Endodermal cell (in vitro differentiated cells): ENCODE measurements at regions not wholly inside any gene's neighbourhood (a gene's known extent, or its start where the extent isn't known, plus 50 kb on each side); places are given as distances from the start of the nearest gene placed in this dataset.

Source experiments
- DNase-seq: peaks from one replicate; pipeline ENCODE4 v3.0.0-alpha.2; 2017
- H3K27ac ChIP-seq: 2 replicates; pipeline ENCODE4 v1.5.1; 2013; ENCODE audit warnings: mild to moderate bottlenecking, low read depth, low read length, moderate library complexity
- H3K27me3 ChIP-seq: 2 replicates; pipeline ENCODE4 v1.6.1; 2013; ENCODE audit warnings: mild to moderate bottlenecking, low read length, moderate library complexity; ENCODE audit not compliant: insufficient read depth, control insufficient read depth, poor library complexity, severe bottlenecking
- H3K36me3 ChIP-seq: 2 replicates; pipeline ENCODE4 v1.7.0; 2013; ENCODE audit warnings: mild to moderate bottlenecking, low read length, moderate library complexity; ENCODE audit not compliant: control insufficient read depth, insufficient read depth
- H3K4me1 ChIP-seq: one replicate; pipeline ENCODE4 v1.7.0; 2013; ENCODE audit warnings: low read length; ENCODE audit not compliant: control insufficient read depth, insufficient read depth
- H3K4me3 ChIP-seq: 2 replicates; pipeline ENCODE4 v1.5.1; 2013; ENCODE audit warnings: mild to moderate bottlenecking, low read length, moderate library complexity
- H3K9ac ChIP-seq: 2 replicates; pipeline ENCODE4 v1.6.1; 2013; ENCODE audit warnings: mild to moderate bottlenecking, low read length, moderate library complexity; ENCODE audit not compliant: poor library complexity, severe bottlenecking; ENCODE audit errors: extremely low read depth
- H3K9me3 ChIP-seq: 2 replicates; pipeline ENCODE4 v1.6.1; 2013; ENCODE audit warnings: mild to moderate bottlenecking, low read length, moderate library complexity; ENCODE audit not compliant: control insufficient read depth
- H3K27ac Mint-ChIP-seq: 2 replicates; pipeline ENCODE4 v1.8.0; 2020; ENCODE audit warnings: mixed read lengths
- H3K27me3 Mint-ChIP-seq: 2 replicates; pipeline ENCODE4 v1.8.0; 2021; ENCODE audit warnings: mild to moderate bottlenecking, mixed read lengths; ENCODE audit not compliant: insufficient read depth
- H3K36me3 Mint-ChIP-seq: 2 replicates; pipeline ENCODE4 v1.8.0; 2020; ENCODE audit warnings: low read depth, mixed read lengths
- H3K4me1 Mint-ChIP-seq: 2 replicates; pipeline ENCODE4 v1.8.0; 2020; ENCODE audit warnings: mixed read lengths
- H3K4me3 Mint-ChIP-seq: 2 replicates; pipeline ENCODE4 v1.8.0; 2020; ENCODE audit warnings: mild to moderate bottlenecking, moderate library complexity, mixed read lengths
- H3K9me3 Mint-ChIP-seq: 2 replicates; pipeline ENCODE4 v1.8.0; 2020; ENCODE audit warnings: mild to moderate bottlenecking, mixed read lengths
- CTCF ChIP-seq: fragments of 200-600 bp; sonication (generic); conservative IDR thresholded peaks from 2 replicates; pipeline ENCODE4 v1.5.0; 2021; ENCODE audit warnings: antibody characterized with exemption, mild to moderate bottlenecking
- WGBS, 2 experiments: methylation state at CpG; one replicate each; pipeline versions ENCODE4 v1.1.5 to v1.1.7; 2013; ENCODE audit warnings: missing lambda C conversion rate in 2 of 2, mixed read lengths in 1 of 2; ENCODE audit not compliant: insufficient coverage in 1 of 2, insufficient read length in 1 of 2; 5-methylcytosine and 5-hydroxymethylcytosine counted together

- Histone ChIP-seq H3K4me1 (peaks cover 10% of the 10 kb centered on the region), H3K27me3 (no peaks in the 10 kb centered on the region), H3K36me3 (no peaks in the 10 kb centered on the region), H3K9me3 (no peaks in the 10 kb centered on the region), H3K27ac (no peak overlapping the region), H3K4me3 (no peak overlapping the region), H3K9ac (no peak overlapping the region)
- DNase-seq, result no peak
- Mint-ChIP-seq H3K27ac (no peak overlapping the region), H3K27me3 (no peaks in the 10 kb centered on the region), H3K4me3 (no peak overlapping the region), H3K36me3 (no peaks in the 10 kb centered on the region), H3K9me3 (no peaks in the 10 kb centered on the region), H3K4me1 (peaks cover 25% of the 10 kb centered on the region)
- no peak for TF ChIP-seq CTCF
Measured at GRCh38 chr14:85122690-85123089, 407.3 kb upstream of the FLRT2 start.

GRCh38 chr14:85123755-85124154, 406.2 kb upstream of the FLRT2 start:
- Histone ChIP-seq H3K27me3 (no peaks in the 10 kb centered on the region), H3K9me3 (no peaks in the 10 kb centered on the region), H3K36me3 (no peaks in the 10 kb centered on the region), H3K4me1 (peaks cover 10% of the 10 kb centered on the region), H3K4me3 (no peak overlapping the region), H3K9ac (no peak overlapping the region), H3K27ac (no peak overlapping the region)
- Mint-ChIP-seq H3K4me1 (peaks cover 20% of the 10 kb centered on the region), H3K27ac (no peak overlapping the region), H3K4me3 (no peak overlapping the region), H3K36me3 (no peaks in the 10 kb centered on the region), H3K27me3 (no peaks in the 10 kb centered on the region), H3K9me3 (no peaks in the 10 kb centered on the region)
- TF ChIP-seq CTCF, result no peak
- DNase-seq, result no peak
- 100% methylated on average over 1 of the region's 2 CpGs; no CpG with 5 or more reads in 1 of the 2 experiments for WGBS, 2 experiments

- TF ChIP-seq CTCF, result no peak
Measured at GRCh38 chr14:85124631-85125290, 405.2 kb upstream of the FLRT2 start.

More at GRCh38 chr14:85124631-85125290, 405.2 kb upstream of the FLRT2 start:
- H3K4me3 ChIP-seq, result no peak overlapping the region
- H3K36me3 Mint-ChIP-seq, result no peaks in the 10 kb centered on the region
- DNase-seq, result no peak
- no peaks in the 10 kb centered on the region for H3K9me3 Mint-ChIP-seq
- no peaks in the 10 kb centered on the region for H3K27me3 ChIP-seq
- H3K27me3 Mint-ChIP-seq, result no peaks in the 10 kb centered on the region
- H3K9me3 ChIP-seq, result no peaks in the 10 kb centered on the region
- peaks cover 16% of the 10 kb centered on the region for H3K4me1 Mint-ChIP-seq
- H3K27ac Mint-ChIP-seq, result no peak overlapping the region
- H3K9ac ChIP-seq, result no peak overlapping the region
- no peak overlapping the region for H3K4me3 Mint-ChIP-seq
- no peaks in the 10 kb centered on the region for H3K36me3 ChIP-seq
- no peak overlapping the region for H3K27ac ChIP-seq
- peaks cover 10% of the 10 kb centered on the region for H3K4me1 ChIP-seq
- 78% methylated on average over 3 of the region's 3 CpGs; no CpG with 5 or more reads in 1 of the 2 experiments for WGBS, 2 experiments
